ENCODE measurements at regions not wholly inside any gene's neighbourhood (a gene's known extent, or its start where the extent isn't known, plus 50 kb on each side); places are given as distances from the start of the nearest gene placed in this dataset.

- no peak for TF ChIP-seq CTCF (conservative IDR thresholded peaks at IDR 0.05)
- no peak for DNase-seq
- Mint-ChIP-seq H3K4me1 (no peaks in the 10 kb centered on the region), H3K9me3 (peaks cover 2% of the 10 kb centered on the region), H3K27ac (no peak overlapping the region), H3K36me3 (ENCODE audit: low read depth) (no peaks in the 10 kb centered on the region), H3K27me3 (ENCODE audit: insufficient read depth) (no peaks in the 10 kb centered on the region), H3K4me3 (no peak overlapping the region)
- Histone ChIP-seq H3K9me3 (ENCODE audit: control insufficient read depth, low read length) (no peaks in the 10 kb centered on the region), H3K4me1 (ENCODE audit: control insufficient read depth, insufficient read depth, low read length) (no peaks in the 10 kb centered on the region), H3K4me3 (ENCODE audit: low read length) (no peak overlapping the region), H3K27ac (ENCODE audit: low read depth, low read length) (no peak overlapping the region), H3K27me3 (ENCODE audit: control insufficient read depth, insufficient read depth, low read length, poor library complexity, severe bottlenecking) (no peaks in the 10 kb centered on the region), H3K36me3 (ENCODE audit: control insufficient read depth, insufficient read depth, low read length) (no peaks in the 10 kb centered on the region), H3K9ac (ENCODE audit: extremely low read depth, low read length, poor library complexity, severe bottlenecking) (no peak overlapping the region)
- 82 to 90% methylated on average over 2 to 3 of the region's 3 CpGs for whole genome bisulfite sequencing, 2 experiments (ENCODE audit: insufficient coverage in 1 of 2, insufficient read length in 1 of 2)
Measured at GRCh38 chr2:102886216-102886893, 124.5 kb downstream of the TMEM182 start.

GRCh38 chr2:102888514-102888913, 126.7 kb downstream of the TMEM182 start:
- Histone ChIP-seq H3K9ac (ENCODE audit: extremely low read depth, low read length, poor library complexity, severe bottlenecking) (no peak overlapping the region), H3K27ac (ENCODE audit: low read depth, low read length) (no peak overlapping the region), H3K4me3 (ENCODE audit: low read length) (no peak overlapping the region), H3K9me3 (ENCODE audit: control insufficient read depth, low read length) (no peaks in the 10 kb centered on the region), H3K36me3 (ENCODE audit: control insufficient read depth, insufficient read depth, low read length) (no peaks in the 10 kb centered on the region), H3K27me3 (ENCODE audit: control insufficient read depth, insufficient read depth, low read length, poor library complexity, severe bottlenecking) (no peaks in the 10 kb centered on the region), H3K4me1 (ENCODE audit: control insufficient read depth, insufficient read depth, low read length) (no peaks in the 10 kb centered on the region)
- WGBS, 2 experiments (ENCODE audit: insufficient coverage in 1 of 2, insufficient read length in 1 of 2) = 94% methylated on average over 4 of the region's 4 CpGs; no CpG with 5 or more reads in 1 of the 2 experiments
- Mint-ChIP-seq H3K27ac (no peak overlapping the region), H3K36me3 (ENCODE audit: low read depth) (no peaks in the 10 kb centered on the region), H3K4me3 (no peak overlapping the region), H3K4me1 (no peaks in the 10 kb centered on the region), H3K27me3 (ENCODE audit: insufficient read depth) (peaks cover under 1% of the 10 kb centered on the region), H3K9me3 (no peaks in the 10 kb centered on the region)
- no peak for DNase-seq
- TF ChIP-seq CTCF (conservative IDR thresholded peaks at IDR 0.05) = no peak

- H3K9me3 Mint-ChIP-seq = no peaks in the 10 kb centered on the region
- H3K4me1 Mint-ChIP-seq = no peaks in the 10 kb centered on the region
- Histone ChIP-seq H3K9me3 (ENCODE audit: control insufficient read depth, low read length) (no peaks in the 10 kb centered on the region), H3K9ac (ENCODE audit: extremely low read depth, low read length, poor library complexity, severe bottlenecking) (no peak overlapping the region), H3K27me3 (ENCODE audit: control insufficient read depth, insufficient read depth, low read length, poor library complexity, severe bottlenecking) (no peaks in the 10 kb centered on the region), H3K4me1 (ENCODE audit: control insufficient read depth, insufficient read depth, low read length) (no peaks in the 10 kb centered on the region), H3K27ac (ENCODE audit: low read depth, low read length) (no peak overlapping the region), H3K4me3 (ENCODE audit: low read length) (no peak overlapping the region), H3K36me3 (ENCODE audit: control insufficient read depth, insufficient read depth, low read length) (no peaks in the 10 kb centered on the region)
- TF ChIP-seq CTCF (conservative IDR thresholded peaks at IDR 0.05) = no peak
- no peak overlapping the region for H3K4me3 Mint-ChIP-seq
- H3K27me3 Mint-ChIP-seq (ENCODE audit: insufficient read depth) = peaks cover 18% of the 10 kb centered on the region
- H3K27ac Mint-ChIP-seq = no peak overlapping the region
- WGBS, 2 experiments (ENCODE audit: insufficient coverage in 1 of 2, insufficient read length in 1 of 2) = 87 to 93% methylated on average over 5 to 6 of the region's 6 CpGs
- DNase-seq = no peak
- no peaks in the 10 kb centered on the region for H3K36me3 Mint-ChIP-seq (ENCODE audit: low read depth)
Measured at GRCh38 chr2:102891296-102891695, 129.5 kb downstream of the TMEM182 start.

Data from endodermal cell (in vitro differentiated cells).